SK-N-SH treated with all-trans-retinoic acid at 6 μM for 48 hours (cell line): ENCODE measurements at regions not wholly inside any gene's neighbourhood (a gene's known extent, or its start where the extent isn't known, plus 50 kb on each side); places are given as distances from the start of the nearest gene placed in this dataset.

Experiments used
- ARNTL ChIP-seq: fragments of 450-650 bp; formaldehyde crosslinking; IDR thresholded peaks from 2 replicates; pipeline ENCODE4 v1.5.0; 2020; ENCODE audit warnings: low read depth, mild to moderate bottlenecking, moderate library complexity, borderline replicate concordance
- BACH2 ChIP-seq: fragments of 250-450 bp; sonication (Bioruptor Pico); IDR thresholded peaks from 2 replicates; pipeline ENCODE4 v1.9.0; 2021; ENCODE audit warnings: mild to moderate bottlenecking, borderline replicate concordance
- GLIS3 ChIP-seq: fragments of 250-450 bp; sonication (Bioruptor Pico); IDR thresholded peaks from 2 replicates; pipeline ENCODE4 v1.5.0; 2020; ENCODE audit warnings: mild to moderate bottlenecking, moderate library complexity
- RARB ChIP-seq: fragments of 250-450 bp; sonication (Bioruptor Pico); IDR thresholded peaks from 2 replicates; pipeline ENCODE4 v1.8.0; 2021; ENCODE audit warnings: mild to moderate bottlenecking, moderate library complexity
- SNAI2 ChIP-seq: fragments of 250-450 bp; sonication (Bioruptor Pico); IDR thresholded peaks from 2 replicates; pipeline ENCODE4 v1.5.0; 2020; ENCODE audit warnings: mild to moderate bottlenecking, moderate library complexity
- TCF4 ChIP-seq: fragments of 250-450 bp; sonication (Bioruptor Pico); IDR thresholded peaks from 2 replicates; pipeline ENCODE4 v1.8.0; 2021; ENCODE audit warnings: mild to moderate bottlenecking, moderate library complexity, borderline replicate concordance
- ZC3H10 ChIP-seq: fragments of 250-450 bp; sonication (Bioruptor Pico); IDR thresholded peaks from 2 replicates; pipeline ENCODE4 v1.5.1; 2021; ENCODE audit warnings: mild to moderate bottlenecking, moderate library complexity
- ZFP3 ChIP-seq: fragments of 250-450 bp; sonication (Bioruptor Pico); IDR thresholded peaks from 2 replicates; pipeline ENCODE4 v1.5.0; 2020; ENCODE audit warnings: mild to moderate bottlenecking, moderate library complexity
- ZFP30 ChIP-seq: fragments of 450-650 bp; formaldehyde crosslinking; IDR thresholded peaks from 2 replicates; pipeline ENCODE4 v1.5.0; 2022; ENCODE audit warnings: mild to moderate bottlenecking, moderate library complexity
- TF ChIP-seq, protein P1 (sequence below): fragments of 250-450 bp; sonication (Bioruptor Pico); IDR thresholded peaks from 2 replicates; pipeline ENCODE4 v1.8.0; 2020; ENCODE audit warnings: mild to moderate bottlenecking, moderate library complexity, borderline replicate concordance
- TF ChIP-seq, protein P2 (sequence below): fragments of 250-450 bp; sonication (Bioruptor Pico); IDR thresholded peaks from 2 replicates; pipeline ENCODE4 v1.5.1; 2020; ENCODE audit warnings: low read depth, mild to moderate bottlenecking, moderate library complexity
- TF ChIP-seq, protein P3 (sequence below): fragments of 250-450 bp; sonication (Bioruptor Pico); IDR thresholded peaks from 2 replicates; pipeline ENCODE4 v1.8.0; 2021; ENCODE audit warnings: low read depth, mild to moderate bottlenecking, moderate library complexity, borderline replicate concordance

DNA sequence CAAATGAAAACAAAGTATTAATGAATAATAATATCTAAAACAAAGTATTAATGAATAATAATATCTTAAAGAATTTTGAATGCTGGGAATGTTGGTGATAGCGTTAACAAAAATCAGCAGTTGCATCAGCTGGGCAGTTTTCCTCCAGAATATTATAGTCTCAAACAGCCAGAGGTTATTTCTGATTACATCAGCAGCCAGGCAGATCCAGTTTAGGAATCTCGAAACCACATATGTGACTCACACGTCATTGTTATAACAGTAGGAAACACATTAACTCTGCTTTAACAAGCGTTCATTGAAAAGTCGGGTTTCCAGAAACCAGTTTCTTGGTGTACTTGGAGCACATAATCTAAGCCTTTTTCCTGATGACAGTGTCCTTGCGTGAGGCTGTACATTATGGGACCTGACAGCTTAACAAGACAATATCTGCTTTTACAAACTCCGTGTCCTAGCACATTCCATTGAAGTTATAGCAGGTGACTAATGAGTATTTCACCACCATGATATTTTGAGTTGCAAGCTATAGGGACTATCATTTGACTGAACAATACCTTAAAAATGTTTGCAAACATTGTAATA, 559.5 kb upstream of the KLF4 start:
- no peak for TF ChIP-seq BACH2 (CRISPR knock-in tag)
- no peak for TF ChIP-seq ARNTL (CRISPR knock-in tag)
- TF ChIP-seq, protein P1, sequence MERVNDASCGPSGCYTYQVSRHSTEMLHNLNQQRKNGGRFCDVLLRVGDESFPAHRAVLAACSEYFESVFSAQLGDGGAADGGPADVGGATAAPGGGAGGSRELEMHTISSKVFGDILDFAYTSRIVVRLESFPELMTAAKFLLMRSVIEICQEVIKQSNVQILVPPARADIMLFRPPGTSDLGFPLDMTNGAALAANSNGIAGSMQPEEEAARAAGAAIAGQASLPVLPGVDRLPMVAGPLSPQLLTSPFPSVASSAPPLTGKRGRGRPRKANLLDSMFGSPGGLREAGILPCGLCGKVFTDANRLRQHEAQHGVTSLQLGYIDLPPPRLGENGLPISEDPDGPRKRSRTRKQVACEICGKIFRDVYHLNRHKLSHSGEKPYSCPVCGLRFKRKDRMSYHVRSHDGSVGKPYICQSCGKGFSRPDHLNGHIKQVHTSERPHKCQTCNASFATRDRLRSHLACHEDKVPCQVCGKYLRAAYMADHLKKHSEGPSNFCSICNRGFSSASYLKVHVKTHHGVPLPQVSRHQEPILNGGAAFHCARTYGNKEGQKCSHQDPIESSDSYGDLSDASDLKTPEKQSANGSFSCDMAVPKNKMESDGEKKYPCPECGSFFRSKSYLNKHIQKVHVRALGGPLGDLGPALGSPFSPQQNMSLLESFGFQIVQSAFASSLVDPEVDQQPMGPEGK (CRISPR knock-in tag) = no peak
- no peak for TF ChIP-seq RARB (CRISPR knock-in tag)
- TF ChIP-seq GLIS3 = no peak
- no peak for TF ChIP-seq TCF4 (CRISPR knock-in tag)
- no peak for TF ChIP-seq ZFP3
- TF ChIP-seq, protein P2, sequence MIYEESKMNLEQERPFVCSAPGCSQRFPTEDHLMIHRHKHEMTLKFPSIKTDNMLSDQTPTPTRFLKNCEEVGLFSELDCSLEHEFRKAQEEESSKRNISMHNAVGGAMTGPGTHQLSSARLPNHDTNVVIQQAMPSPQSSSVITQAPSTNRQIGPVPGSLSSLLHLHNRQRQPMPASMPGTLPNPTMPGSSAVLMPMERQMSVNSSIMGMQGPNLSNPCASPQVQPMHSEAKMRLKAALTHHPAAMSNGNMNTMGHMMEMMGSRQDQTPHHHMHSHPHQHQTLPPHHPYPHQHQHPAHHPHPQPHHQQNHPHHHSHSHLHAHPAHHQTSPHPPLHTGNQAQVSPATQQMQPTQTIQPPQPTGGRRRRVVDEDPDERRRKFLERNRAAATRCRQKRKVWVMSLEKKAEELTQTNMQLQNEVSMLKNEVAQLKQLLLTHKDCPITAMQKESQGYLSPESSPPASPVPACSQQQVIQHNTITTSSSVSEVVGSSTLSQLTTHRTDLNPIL (CRISPR knock-in tag) = no peak
- TF ChIP-seq ZFP30 (CRISPR knock-in tag) = no peak
- TF ChIP-seq SNAI2 (CRISPR knock-in tag) = no peak
- TF ChIP-seq ZC3H10 (CRISPR knock-in tag) = no peak
- TF ChIP-seq, protein P3, sequence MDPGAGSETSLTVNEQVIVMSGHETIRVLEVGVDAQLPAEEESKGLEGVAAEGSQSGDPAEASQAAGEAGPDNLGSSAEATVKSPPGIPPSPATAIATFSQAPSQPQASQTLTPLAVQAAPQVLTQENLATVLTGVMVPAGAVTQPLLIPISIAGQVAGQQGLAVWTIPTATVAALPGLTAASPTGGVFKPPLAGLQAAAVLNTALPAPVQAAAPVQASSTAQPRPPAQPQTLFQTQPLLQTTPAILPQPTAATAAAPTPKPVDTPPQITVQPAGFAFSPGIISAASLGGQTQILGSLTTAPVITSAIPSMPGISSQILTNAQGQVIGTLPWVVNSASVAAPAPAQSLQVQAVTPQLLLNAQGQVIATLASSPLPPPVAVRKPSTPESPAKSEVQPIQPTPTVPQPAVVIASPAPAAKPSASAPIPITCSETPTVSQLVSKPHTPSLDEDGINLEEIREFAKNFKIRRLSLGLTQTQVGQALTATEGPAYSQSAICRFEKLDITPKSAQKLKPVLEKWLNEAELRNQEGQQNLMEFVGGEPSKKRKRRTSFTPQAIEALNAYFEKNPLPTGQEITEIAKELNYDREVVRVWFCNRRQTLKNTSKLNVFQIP = no peak
